GM19035 (cell line): ENCODE measurements at regions not wholly inside any gene's neighbourhood (a gene's known extent, or its start where the extent isn't known, plus 50 kb on each side); places are given as distances from the start of the nearest gene placed in this dataset.
A peak's percentile ranks its signal among the peaks of the same experiment; 100 is the strongest.

Experiments
- ATAC-seq: cut with Tn5 transposase; IDR thresholded peaks from one replicate; pipeline ENCODE4 v1.9.1; 2021; ENCODE audit not compliant: unreplicated experiment

- no peak for ATAC-seq
Observed at GRCh38 chr20:16175322-16175961, 397.8 kb downstream of the KIF16B start.

- no peak for ATAC-seq
Observed at GRCh38 chr20:16174311-16174710, 398.9 kb downstream of the KIF16B start.

DNA sequence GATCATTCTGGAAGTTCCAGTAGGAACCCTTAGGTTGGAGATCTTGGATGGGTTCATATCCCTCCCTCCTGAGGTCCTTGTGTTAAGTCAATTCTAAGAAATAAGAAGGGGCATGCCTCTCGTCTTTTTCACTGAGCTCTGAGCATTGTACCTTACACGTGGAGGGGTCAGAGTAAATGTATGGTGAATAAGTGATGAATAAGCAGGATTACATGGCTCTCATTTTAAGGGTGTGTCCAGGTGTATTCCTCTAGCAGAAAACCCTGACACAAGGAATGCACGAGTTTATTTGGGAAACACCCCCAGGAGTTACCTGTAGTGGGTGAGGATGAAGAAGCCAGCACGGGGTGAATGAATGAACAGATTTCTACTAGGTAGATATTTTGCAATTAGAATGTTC is 400.2 kb downstream of the KIF16B start:
- ATAC-seq, result no peak

DNA sequence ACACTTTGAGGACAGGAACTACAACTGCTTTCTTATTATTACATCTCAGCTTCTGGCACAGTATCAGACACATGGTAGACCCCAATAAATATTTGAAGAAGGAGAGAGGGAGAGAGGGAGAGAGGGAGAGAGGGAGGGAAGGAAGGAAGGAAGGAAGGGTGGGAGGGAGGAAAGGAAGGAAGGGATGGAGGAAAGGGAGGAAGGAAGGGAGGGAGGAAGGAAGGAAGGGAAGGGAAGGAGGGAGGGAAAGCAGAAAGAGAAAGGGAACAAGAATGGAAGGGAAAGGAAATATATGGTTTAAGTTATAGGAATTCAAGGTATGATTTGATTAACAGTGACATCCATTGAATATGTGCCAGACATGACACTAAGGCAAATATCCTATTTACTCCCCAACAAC is 402.1 kb downstream of the KIF16B start:
- ATAC-seq, result no peak

DNA sequence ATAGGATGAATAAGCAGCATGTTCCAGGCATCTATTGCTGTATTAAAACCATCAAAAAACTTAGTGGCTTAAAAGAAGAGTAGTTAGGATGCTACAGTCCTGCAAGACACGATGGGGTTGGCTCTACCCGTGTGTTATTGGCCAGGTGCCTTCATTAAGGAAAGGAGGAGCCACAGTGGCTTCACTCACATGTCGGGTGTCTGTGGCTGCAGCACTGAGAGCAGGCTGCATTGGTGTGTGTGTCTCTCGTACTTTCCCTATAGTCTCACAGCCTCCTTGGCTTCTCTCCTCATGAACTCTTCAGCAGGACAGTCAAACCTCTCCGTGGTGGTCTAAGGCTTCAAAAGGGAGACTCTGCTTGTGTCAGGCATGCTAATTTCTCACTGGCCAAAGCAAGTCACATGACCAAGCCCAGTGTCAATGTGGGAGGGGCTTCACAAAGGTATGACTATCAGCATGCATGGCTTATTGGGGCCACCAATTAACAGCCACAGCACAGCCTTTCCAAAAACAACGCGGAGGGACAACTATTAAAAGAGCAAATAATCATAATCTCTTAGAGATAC is 402.8 kb downstream of the KIF16B start:
- ATAC-seq, result no peak

DNA sequence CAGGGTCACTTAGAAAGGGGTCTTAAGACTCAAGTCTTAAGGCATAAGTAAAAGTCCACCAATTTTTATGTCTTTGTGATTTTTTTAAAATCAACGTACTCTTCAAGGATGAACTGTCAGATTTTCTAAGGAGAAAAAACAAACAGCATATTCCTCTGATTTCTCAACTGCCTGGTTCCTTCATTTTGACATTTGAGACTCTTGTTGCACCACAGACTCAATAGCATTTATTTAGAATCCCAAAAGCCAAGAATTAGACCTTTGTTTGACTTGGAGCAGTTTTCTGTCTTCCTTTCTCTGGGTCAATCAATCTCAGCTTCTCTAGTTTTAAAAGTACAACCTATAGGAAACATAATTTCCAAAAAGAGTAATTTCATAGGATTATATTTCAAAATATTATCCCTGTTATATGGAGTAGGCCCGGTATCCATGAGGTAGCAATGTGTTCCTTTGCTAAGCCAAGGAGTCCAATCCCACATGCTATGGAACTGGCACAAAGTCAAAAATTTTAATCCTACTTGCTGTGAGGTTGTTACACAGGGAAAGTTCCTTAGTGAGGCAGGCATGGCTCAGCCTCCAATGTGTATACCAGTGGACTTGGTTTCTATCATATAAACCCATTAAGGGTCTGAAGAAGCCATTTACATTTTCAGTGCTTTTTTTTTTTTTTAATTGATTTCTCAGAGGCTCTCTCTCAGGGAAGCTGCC is 405.7 kb downstream of the KIF16B start:
- ATAC-seq, result no peak

GRCh38 chr20:16166737-16167136 is 406.5 kb downstream of the KIF16B start:
- no peak for ATAC-seq

DNA sequence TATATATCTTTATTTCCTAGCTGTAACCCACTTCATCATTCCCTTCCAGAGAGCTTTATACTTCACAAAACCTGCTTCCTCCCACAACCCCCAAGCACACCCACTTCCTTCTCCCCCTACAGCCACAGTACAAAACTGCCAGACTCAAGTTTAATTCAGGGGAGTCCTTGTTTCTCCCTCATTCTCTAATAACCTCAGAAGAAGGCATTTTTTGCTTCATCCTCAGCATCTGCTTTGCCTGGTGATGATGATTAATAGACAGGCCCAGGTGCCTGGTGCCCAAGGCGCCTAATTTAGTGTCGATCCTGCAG is 414.3 kb downstream of the KIF16B start:
- peak; percentile 49 for ATAC-seq

DNA sequence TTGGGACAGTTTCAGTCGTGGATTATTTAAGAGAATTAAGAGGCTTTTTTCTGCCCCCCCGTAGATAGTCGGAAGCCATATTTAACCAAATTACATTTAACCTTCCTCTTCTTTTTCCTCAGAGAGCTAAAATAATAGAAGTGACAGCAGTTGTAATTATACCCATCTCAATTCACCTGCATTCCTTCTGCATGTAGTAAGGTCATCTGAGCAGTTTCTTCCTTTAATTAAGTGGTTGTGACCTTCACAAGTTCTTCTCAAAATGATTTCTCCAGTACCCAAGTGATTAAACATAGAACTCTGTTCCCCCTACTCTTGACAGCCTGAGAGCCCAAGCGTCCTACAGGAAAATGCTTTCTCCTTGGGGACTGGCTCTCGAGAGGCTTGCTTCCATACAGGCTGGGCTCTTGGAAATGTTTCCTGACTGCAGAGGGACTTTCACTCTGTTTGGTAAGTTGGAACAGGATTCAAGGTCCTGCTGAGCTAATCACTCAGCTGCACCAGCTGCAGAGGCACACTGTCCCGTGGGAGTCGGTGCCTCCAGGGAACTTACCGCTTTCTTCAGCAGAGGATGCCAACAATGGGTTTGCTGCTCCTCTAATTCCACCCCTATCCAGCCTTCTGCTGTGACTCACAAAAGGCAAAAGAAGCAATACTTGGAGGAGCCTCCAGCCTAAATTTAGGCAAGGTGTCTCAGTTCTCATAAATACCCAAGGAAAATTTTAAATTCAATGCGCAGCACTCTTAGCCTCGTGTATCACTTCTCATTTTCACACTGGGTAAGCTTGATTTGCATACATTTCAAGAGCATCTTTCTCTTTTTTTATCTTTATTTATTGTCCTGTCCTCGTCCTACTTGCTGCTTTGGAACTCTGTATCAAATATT is 414.9 kb downstream of the KIF16B start:
- ATAC-seq, result peak; percentile 86

DNA sequence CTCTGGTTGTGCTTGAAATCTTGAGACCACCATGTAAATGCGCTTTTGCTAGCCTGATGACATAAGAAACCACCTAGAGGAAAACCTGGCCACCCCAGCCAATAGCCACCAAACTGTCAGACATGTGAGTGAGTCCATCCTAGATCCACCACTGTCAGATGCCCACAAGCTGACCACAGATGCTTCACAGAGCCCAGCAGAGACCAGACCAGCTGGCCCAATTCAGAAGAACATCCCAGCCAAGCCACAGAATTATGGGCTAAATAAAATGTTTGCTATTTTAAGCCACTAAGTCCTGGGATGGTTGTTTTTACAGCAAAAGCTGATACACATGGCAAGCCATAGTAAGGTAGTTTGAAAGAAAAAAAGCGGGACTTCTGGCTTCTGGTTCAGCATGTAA is 425.3 kb downstream of the KIF16B start:
- ATAC-seq, result no peak

DNA sequence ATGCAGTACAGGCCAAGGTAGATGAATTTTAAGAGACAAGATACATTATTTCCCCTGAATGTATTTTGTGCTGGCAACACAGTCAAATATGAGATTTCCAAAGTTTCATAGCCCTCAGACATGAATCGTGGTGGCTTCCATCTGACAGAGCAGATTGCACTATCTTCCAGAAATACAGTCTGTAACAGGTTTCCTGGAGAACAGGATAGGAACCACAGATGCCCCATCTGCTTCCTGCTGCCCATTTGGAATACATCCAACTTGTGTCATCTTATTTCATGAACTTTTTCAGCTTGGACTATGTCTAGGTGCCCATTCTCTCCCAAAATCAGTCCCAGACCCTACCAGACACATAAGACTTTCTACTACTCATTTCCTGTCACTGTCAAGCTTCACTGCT is 426.0 kb downstream of the KIF16B start:
- ATAC-seq, result no peak

GRCh38 chr20:16145919-16146318 is 427.3 kb downstream of the KIF16B start:
- ATAC-seq, result no peak

GRCh38 chr20:16143596-16143995 is 429.7 kb downstream of the KIF16B start:
- ATAC-seq, result no peak

GRCh38 chr20:16135630-16136029 is 437.6 kb downstream of the KIF16B start:
- no peak for ATAC-seq

GRCh38 chr20:16132036-16132798 is 441.0 kb downstream of the KIF16B start:
- no peak for ATAC-seq

DNA sequence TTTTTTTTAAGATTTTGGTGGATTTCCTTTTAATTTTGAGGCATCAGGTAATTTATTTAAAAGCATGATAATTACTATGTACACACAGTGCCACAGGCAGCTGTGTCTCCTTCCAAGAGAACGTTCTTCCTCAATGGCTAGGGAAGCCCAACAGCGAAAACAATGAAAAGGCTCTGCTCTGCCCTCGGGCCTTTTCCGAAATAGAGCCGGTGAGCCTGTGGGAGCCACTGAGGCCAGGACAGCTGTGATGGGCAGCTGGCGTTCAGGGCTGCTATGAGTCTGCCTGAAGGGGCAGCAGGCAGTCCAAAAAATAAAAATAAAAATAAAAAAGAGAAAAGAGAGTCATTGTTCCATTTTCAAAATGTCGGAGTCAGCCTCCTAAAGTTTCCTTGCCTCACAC is 443.8 kb downstream of the KIF16B start:
- ATAC-seq, result no peak

GRCh38 chr20:16128538-16129106 is 444.6 kb downstream of the KIF16B start:
- ATAC-seq, result no peak

- no peak for ATAC-seq
Observed at GRCh38 chr20:16125816-16126215, 447.4 kb downstream of the KIF16B start.

DNA sequence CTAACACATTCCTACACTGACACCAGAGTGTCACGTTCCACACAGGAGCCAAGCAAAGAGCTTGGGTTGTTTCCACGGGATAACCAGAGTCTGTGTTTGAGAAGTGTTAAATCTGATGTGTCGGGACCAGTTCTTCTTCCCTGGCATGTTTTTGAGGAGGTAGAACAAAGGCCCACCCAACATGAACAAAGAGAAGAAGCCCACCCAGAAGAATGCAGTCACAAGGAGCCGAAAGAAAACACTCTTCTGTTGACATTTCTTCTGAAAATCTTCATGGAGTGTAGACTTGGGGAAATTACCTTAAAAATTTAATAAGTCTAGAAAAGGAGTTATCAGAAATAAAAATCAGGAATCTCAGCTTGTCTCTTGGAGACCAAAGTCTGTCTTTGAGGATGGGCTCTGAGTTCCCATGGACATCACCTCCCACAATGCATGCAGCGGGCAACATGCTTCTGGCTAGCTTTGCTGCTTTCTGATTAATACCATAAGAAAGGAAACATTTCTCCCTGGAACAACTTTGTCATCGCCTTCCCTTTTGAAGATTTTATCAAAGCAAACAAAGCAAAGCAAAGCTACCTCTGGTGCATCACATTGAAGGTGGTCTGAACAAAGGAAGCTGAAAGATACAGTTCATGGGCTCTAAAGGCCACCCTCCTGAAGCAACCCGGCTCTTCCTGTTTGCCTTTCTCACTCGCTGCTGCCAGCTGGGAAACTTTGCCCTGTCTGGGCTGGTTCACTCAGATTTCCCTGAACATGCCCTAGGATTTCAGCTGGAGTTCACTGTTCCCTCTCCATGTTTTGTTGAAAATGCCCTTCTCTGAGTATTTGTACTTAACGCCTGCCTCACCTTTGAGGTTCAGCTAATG is 448.1 kb downstream of the KIF16B start:
- no peak for ATAC-seq

GRCh38 chr20:16124491-16124890 is 448.8 kb downstream of the KIF16B start:
- no peak for ATAC-seq
